NCI-H510A treated with DMSO at 0.1 percent for 48 hours (cell line): ENCODE measurements at regions not wholly inside any gene's neighbourhood (a gene's known extent, or its start where the extent isn't known, plus 50 kb on each side); places are given as distances from the start of the nearest gene placed in this dataset.
"Not testable (repeated sequence)": the region's sequence is repeated elsewhere in the genome, so short reads cannot be mapped to it uniquely, and the experiment has no call there.

Experiments used
- DNase-seq: peaks from one replicate; lab custom pipeline; 2025; lab: John Stamatoyannopoulos, UW

DNA sequence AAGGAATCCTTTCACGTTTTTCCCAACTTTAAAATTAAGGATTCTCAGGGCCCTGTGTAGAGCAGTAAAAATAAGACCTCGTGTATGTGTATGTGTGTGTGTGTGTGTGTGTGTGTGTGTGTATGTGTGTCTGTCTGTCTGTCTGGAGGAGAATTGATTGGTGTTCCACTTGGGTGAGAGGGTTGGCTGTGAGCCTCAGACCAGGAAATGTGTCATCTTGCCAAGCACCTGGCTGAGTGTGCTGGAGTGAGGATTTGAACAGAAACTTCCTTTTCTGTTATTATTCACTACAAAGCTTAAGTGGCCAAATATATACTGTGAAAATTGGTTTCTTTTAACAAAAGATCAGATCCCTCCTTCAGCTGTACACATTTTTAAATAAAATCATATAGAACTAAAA lies 103.6 kb upstream of the NUDT6 start:
- DNase-seq = not testable (repeated sequence)

DNA sequence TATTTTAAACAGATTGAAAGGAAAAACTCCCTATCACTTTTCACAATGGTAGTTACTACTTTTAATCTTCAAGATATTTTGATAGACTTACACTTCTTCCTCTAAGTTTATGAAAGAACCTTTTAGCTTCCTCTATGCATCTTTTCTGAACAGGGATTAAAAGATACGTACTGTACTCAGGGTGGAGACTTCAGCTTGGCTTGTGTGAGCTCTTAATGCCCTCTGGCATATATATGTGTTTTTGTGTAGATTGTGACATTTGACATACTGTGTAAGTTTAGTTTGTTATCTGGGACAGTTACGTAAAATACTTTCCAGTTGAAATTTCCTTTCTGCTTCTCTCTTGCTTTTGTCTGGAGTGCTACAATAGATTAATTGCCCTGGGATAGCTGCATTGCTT lies 109.3 kb upstream of the NUDT6 start:
- DNase-seq = no peak

DNA sequence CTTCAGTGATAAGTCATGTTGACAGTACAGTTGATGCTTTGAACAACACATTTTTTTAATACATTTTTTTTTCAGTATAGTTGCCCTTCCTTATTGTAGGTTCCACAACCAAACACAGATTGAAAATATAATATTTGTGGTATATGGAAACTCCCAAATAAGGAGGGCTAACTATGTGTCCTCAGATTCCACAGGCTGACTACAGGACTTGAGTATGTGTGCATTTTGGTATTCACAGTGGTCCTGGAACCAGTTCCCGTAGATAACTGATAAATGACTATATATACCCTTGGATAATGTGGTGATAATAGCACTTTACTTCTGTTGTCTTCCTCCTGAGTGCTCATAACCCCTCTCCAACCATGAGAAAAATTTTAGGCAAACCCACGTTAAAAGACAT lies 111.6 kb upstream of the NUDT6 start:
- DNase-seq = no peak

DNA sequence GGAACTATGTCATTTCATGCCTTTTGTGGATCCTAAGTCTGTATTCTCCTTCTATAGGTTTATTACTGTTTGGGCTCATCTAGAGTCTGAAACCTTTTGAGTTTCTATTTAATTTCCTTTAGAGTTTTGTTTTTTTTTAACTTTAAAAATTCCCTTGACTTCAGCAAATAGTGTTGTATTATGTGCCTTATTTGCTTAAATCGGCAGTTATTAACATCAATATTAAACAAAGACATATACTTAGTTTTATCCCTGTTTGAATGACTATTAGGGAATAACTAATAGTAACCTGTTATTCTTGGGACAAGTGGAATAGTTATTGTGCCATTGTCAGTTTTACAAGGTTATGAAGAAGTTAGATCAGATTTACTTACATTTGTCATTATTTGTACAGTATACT lies 112.8 kb upstream of the NUDT6 start:
- DNase-seq = no peak

DNA sequence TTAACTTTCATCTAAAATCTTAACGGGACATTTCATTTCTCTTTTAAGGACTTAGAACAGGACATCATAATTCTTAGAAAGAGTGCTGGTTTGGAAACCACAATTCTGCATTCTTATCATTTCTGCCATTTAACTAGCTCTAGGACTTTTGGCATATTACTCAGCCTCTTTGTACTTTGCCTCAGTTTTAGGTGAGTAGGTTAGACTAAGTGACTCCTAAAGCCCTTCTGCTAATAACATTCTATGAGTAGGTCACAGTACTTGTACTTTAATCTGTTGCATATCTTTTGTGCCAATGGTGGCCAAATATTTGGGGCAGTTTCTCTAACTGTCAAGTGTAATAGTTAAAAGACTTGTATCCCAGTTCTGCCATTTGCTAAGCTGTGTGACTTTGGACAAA lies 115.4 kb upstream of the NUDT6 start:
- no peak for DNase-seq

DNA sequence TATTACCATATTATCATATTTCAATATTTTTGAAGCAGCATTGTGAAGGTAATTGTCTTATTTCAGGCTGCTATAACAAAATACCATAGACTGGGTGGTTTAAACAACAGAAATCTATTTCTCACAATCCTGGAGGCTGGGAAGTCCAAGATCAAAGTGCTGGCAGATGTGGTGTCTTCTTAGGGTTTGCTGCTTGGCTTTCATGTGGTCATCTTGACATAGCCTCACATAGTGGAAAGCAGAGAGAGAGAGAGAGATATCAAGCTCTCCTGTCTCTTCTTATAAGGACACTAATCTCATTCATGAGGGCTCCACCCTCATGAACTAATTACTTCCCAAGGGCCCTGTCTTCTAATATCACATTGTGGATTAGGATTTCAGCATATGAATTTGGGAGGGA lies 119.7 kb upstream of the NUDT6 start:
- DNase-seq = no peak

DNA sequence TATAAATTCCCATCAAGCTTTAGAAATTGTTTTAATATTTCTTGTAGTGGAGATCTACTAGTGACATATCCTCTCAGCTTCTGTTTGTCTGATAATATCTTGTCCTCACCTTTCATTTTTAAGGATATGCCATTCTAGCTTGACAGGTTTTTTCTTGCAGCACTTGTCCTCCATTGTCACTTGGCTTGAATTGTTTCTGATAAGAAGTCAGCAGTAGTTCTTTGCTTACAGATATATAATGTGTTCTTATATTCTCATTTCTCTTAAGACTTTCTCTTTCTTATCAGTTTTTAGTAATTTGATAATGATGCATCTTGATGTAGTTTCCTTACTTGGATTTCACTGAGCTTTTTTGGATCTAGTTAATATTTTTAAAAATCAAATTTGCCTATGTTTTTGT lies 120.6 kb upstream of the NUDT6 start:
- no peak for DNase-seq

DNA sequence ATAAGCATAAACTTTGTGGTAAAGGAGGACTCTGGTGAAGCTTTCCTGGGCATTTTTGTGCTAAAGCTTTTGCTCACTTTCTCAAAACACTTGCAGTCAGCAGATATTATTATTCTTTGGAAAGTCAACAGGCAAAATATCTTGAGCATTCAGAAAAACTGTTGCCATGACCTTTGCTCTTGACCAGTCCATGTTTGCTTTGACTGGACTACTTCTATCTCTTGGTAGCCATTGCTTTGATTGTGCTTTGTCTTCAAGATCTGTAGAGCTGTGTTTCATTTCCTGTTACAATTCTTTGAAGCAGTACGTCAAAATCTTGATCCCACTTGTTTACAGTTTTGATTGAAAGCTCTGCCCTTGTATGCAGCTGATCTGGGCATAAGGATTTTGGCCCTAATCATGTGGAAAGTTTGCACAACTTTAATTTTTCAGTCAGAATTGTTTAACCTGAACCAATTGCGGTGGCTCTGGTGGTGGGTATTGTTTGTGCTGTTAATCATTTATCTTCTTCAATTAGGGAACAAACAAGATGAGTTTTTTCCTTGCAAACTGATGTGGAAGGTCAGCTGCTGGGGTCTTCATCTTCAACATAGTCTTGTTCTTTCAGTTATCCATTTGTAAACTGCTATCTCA lies 121.5 kb upstream of the NUDT6 start:
- no peak for DNase-seq

DNA sequence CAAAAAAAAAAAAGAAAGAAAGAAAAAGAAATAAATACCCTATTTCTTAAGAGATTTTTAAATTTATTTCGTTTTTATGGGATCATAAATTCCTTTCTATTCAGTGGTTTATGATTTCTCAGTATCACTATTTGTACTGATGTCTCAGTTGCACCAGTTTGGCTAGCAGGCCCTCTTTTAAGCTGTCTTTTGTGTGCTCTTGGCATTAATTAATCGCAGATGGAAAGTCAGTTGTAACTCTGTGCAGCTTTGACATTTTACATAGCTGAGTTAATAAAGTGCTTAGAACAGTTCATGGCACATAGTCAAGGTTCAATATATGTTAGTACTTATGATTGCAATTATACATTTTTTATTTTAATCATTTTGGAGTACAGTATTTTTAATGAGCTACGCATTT lies 123.7 kb upstream of the NUDT6 start:
- DNase-seq = no peak

DNA sequence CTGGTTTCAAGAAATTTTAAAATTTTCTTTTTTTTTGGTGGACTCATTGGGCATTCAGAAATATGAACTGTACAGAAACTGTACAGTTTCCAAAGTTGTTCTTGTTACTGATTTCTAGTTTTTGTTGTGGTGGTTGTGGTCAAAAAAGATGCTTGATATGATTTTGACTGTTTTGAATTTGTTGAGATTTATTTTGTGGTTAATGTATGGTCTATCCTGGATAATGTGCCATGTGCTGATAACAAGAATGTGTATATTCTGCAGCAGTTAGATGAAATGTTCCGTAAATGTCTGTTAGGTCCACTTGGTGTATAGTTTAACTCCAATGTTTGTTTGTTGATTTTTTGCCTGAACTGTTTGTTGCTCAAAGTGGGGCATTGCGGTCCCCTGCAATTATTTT lies 127.6 kb upstream of the NUDT6 start:
- no peak for DNase-seq

DNA sequence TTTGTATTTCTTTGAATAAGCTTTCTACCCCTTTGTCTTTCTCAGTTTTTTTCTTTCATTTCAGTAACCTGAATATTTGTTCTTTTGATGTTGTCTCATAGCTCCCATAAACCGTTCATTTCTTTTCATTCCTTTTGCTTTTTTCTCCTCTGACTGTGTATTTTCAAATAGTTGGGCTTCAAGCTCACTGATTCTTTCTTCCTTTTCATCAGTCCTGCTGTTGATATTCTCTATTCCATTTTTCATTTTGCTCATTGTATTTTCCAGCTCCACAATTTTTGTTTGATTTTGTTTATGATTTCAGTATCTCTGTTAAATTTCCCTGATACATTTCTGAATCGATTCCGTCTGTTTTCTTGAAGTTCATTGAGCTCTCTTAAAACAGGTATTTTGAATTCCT lies 129.6 kb upstream of the NUDT6 start:
- DNase-seq = no peak

DNA sequence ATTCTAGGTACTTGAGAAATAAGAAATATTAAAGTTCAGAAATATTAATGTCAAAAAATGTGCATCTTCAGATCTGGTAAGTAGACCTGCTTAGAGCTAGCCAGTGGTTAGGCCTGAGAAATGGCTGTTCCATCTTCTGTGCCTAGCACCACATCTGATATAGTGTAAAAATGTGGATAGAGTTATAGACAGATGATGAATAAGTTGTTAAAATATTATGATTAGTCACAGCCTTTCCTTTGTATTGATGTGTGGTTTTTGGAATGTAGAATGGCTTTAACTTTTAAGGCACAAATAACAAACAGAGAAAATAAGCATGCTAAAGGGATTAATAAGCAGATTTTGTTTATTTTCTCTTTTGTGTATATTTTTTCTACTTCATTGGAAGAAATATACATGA lies 133.5 kb upstream of the NUDT6 start:
- no peak for DNase-seq

DNA sequence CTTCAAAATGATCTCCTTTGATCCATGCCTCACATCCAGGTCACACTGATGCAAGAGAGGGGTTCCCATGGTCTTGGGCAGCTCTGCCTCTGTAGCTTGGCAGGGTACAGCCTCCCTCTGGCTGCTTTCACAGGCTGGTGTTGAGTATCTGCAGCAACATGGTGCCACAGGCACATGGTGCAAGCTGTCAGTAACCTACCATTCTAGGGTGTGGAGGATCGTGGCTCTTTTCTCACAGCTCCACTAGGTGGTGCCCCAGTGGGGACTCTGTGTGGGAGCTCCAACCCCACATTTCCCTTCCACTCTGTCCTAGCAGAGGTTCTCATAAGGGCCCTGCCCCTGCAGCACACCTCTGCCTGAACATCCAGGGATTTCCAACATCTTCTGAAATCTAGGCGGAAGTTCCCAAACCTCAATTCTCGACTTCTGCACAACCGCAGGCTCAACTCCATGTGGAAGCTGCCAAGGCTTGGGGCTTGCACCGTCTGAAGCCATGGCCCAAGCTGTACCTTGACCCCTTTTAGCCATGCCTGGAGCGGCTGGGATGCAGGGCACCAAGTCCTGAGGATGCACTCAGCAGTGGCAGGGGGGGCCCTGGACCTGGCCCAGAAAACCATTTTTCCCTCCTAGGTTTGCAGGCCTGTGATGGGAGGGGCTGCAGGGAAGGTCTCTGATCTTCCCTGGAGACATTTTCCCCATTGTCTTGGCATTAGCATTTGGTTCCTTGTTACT lies 137.8 kb upstream of the NUDT6 start:
- no peak for DNase-seq

DNA sequence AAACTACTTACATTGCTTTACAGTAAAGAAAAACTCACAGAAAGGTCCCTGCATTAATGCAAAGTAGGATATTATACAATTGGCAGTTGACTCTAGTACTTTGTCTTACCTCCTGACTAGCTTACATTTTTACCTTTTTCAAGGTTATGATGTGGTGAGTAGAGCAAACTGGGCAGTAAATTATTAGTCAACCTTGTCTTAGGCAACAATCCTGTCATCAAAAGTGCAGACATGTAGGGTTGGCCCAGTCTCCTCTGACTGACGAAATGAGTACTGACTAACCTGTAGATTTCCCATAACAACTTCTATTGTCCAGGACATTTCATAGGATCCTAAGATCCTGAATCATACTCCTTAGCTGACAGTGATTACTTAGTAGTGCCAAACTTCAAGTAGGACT lies 142.0 kb upstream of the NUDT6 start:
- DNase-seq = no peak

DNA sequence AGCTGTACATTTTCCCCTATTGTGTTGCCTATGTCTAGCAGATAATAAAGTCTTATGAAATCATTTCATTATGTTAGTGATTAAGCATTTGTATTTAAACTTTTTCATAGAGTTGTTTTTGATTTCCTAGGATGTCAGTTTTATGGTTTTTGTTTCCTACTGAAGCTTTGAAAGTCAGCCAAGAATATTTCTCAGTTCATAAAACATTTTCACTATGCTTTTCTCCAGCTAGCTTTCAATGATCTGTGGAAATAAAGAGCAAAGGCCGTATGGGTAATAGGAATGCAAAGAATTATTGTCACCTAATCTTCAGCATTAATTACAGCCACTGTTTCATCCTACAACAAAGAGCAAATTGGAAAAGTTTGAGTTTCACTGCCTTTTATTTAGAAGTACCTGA lies 145.7 kb upstream of the NUDT6 start:
- no peak for DNase-seq

DNA sequence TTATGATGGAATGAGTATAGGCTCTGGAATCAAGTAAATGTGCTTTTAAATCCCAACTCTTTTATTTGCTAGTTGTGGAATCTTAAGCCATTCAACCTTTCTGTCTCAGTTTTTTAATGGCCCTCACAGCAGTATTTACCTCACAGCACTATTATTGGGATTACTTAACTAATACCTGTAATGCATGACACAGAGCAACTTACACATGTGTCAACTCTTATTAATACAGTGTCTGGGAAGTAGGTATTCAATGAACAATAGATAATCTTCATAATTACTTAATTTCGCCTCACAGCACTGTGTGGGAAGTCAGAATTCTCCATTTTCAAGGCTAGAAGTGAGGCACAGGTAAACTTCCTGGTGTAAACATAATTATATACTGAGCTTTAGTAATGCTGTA lies 149.7 kb upstream of the NUDT6 start:
- DNase-seq = no peak

DNA sequence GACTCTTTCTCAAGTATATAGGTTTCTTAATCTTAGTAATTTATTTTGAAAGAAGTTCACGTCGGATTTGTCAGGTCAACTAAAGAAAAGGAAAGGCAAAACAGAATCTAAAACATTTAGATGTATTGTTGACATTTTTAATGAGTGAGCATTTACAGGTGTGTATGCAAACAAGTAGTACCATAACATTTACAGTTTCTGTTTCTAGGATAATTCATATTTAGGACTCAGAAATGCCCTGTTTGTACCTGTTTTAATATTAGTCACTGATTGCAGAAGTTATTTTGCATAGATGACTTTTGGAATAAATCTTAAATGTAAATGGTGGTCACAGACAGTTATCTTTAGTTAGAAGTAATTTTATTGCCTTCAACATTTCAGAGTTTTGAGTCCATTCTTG lies 151.3 kb upstream of the NUDT6 start:
- DNase-seq = no peak

DNA sequence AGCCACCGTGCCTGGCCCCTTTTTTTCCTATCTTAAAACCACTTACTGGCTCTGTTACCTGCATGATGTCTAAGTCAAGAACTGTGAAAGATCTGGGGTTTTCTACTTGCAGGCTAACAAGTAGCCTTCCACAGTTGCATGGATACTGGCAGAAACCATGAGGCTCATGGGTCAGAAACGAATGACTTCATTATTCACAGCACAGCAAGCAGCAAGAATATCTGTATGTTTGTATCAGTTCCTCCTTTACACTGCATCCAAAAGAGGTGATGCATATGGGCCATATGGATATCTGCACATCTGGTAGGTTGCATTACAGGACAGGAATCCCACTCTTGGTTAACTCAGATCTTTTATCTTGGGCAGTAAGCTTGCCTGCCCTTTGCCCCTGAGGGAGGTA lies 154.9 kb upstream of the NUDT6 start:
- DNase-seq = no peak

DNA sequence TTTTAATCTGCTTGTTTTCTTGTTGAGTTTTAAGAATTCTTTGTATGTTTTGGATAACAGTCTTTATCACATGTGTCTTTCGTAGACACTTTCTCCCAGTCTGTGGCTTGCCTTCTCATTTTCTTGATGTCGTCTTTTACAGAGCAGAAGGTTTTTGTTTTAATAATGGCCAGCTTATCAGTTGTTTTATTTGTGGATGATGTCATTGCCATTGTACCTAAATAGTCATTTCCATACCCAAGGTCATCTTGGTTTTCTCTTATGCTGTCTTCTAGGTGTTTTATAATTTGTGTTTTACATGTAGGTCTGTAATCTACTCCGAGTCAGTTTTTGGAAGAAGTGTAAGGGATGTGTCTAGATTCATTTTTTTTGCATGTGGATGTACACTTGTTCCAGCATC lies 159.6 kb upstream of the NUDT6 start:
- no peak for DNase-seq

DNA sequence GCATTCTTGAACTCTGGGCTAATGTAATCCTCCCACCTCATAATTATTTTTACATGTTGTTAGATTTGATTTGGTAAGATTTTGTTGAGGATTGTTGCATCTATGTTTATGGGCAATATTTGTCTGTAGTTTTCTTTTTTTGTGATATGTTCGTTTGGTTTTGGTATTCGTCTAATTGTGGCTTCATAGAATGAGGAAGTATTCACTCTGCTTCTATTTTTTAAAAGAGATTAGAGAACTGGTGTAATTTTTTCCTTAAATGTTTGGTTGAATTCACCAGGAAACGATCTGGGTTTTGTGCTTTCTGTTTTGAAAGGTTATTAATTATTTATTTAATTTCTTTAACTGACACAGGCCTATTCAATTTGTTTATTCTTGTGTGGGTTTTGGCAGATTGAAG lies 161.2 kb upstream of the NUDT6 start:
- DNase-seq = no peak

DNA sequence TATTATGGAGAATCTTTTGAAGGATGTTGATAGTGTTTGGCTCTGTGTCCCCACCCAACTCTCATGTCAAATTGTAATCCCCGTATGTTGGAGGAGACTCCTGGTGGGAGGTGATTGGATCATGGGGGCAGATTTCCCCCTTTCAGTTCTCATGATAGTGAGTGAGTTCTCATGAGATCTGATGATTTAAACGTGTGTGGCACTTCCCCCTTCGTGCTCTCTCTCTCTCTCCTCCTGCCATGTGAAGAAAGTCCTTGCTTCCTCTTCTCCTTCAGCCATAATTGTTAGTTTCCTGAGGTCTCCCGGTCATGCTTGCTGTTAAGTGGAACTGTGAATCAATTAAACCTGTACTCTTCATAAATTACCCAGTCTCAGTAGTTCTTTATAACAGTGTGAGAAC lies 166.1 kb upstream of the NUDT6 start:
- no peak for DNase-seq

DNA sequence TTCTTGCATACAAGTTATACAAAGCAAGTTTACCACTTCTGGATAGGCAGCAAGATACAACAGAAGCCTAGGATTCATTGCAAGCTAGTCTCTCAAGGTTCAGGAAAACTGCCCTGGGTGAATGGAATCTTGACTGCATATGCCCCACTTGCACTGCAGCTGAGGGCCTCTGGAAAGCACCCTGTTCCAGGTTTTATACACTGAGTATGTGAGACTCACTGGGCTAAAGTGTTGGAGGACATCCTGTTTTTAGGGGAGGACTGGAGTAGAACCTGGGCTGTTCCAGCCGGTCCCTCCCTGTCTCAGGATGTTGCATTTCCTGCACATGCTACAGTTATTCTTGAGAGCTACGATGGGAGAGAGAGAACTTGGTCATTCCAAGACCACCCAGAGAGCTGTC lies 168.5 kb upstream of the NUDT6 start:
- no peak for DNase-seq

DNA sequence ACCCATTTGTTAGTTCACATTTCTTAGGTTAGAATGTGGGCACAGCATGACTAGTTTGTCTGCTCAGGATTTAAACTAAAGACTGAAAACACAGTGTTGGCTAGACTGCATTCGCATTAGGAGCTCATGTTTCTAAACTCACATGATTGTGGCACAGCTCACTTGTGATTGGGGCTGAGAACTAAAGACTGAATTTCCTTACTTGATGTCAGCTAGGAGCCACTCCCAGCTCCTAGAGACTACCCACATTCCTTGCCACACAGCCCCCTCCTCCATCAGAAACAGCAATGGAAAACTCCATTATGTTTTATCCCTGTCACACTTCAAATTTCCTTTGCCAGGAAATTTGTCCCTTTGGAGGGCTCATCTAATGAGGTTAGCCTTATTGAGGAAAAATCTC lies 170.2 kb upstream of the NUDT6 start:
- DNase-seq = no peak

DNA sequence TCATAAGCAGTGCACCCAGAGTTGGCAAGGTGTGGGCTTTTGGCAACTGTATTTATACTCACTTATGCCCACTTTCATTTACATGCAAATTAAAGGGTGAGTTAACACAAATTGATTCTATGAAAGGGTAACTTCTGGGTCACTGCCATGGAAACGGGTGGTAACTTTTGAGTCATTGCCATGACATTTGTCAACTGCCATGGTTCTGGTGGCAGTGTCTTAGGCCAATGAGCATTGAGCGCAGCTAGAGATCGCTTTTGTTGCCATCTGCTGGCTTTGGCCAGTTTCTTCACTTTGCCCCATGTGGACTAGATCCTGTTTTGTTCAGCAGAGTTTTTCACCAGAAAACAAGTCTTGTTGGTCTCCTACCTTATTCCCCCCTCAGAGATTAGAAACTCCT lies 170.8 kb upstream of the NUDT6 start:
- DNase-seq = no peak
